ENCODE measurements at regions not wholly inside any gene's neighbourhood (a gene's known extent, or its start where the extent isn't known, plus 50 kb on each side); places are given as distances from the start of the nearest gene placed in this dataset.

GRCh38 chr6:100163035-100163434, 169.0 kb upstream of the MCHR2 start:
- TF ChIP-seq EP300 (IDR thresholded peaks at IDR 0.05): no peak
- TF ChIP-seq CTCF (IDR thresholded peaks at IDR 0.05): no peak
- TF ChIP-seq POLR2A (IDR thresholded peaks at IDR 0.05): no peak
- no peak for TF ChIP-seq POLR2AphosphoS5 (IDR thresholded peaks at IDR 0.05)
